ENCODE measurements at regions not wholly inside any gene's neighbourhood (a gene's known extent, or its start where the extent isn't known, plus 50 kb on each side); places are given as distances from the start of the nearest gene placed in this dataset.
"Not testable (repeated sequence)": the region's sequence is repeated elsewhere in the genome, so short reads cannot be mapped to it uniquely, and the experiment has no call there.

- Histone ChIP-seq H3K27ac (ENCODE audit: low read length) (no peak overlapping the region), H3K27me3 (ENCODE audit: control insufficient read depth, insufficient read depth, low read length) (no peaks in the 10 kb centered on the region), H3K4me1 (ENCODE audit: control insufficient read depth, insufficient read depth, low read length) (no peaks in the 10 kb centered on the region), H3K9me3 (ENCODE audit: control insufficient read depth, low read depth, low read length) (no peaks in the 10 kb centered on the region), H3K36me3 (ENCODE audit: control insufficient read depth, insufficient read depth, low read length) (no peaks in the 10 kb centered on the region), H3K4me3 (ENCODE audit: low read length) (no peak overlapping the region)
- DNase-seq, result no peak
- 100% methylated on average over 1 of the region's 5 CpGs for WGBS (ENCODE audit: insufficient coverage, low lambda C conversion rate)
These were observed 434.0 kb upstream of the SULF2 start for GRCh38 chr20:48219306-48219705.

GRCh38 chr20:48217190-48217589, 431.9 kb upstream of the SULF2 start:
- no peaks in the 10 kb centered on the region for H3K4me1 ChIP-seq (ENCODE audit: control insufficient read depth, insufficient read depth, low read length)
- no peaks in the 10 kb centered on the region for H3K27me3 ChIP-seq (ENCODE audit: control insufficient read depth, insufficient read depth, low read length)
- WGBS (ENCODE audit: insufficient coverage, low lambda C conversion rate), result no CpG with 5 or more reads among the region's 14 CpGs
- H3K36me3 ChIP-seq (ENCODE audit: control insufficient read depth, insufficient read depth, low read length), result no peaks in the 10 kb centered on the region
- H3K27ac ChIP-seq (ENCODE audit: low read length), result no peak overlapping the region
- DNase-seq, result no peak
- no peaks in the 10 kb centered on the region for H3K9me3 ChIP-seq (ENCODE audit: control insufficient read depth, low read depth, low read length)
- no peak overlapping the region for H3K4me3 ChIP-seq (ENCODE audit: low read length)

GRCh38 chr20:48215536-48215935, 430.3 kb upstream of the SULF2 start:
- DNase-seq, result no peak
- no peak overlapping the region for H3K4me3 ChIP-seq (ENCODE audit: low read length)
- no CpG with 5 or more reads among the region's 8 CpGs for WGBS (ENCODE audit: insufficient coverage, low lambda C conversion rate)
- H3K27me3 ChIP-seq (ENCODE audit: control insufficient read depth, insufficient read depth, low read length), result no peaks in the 10 kb centered on the region
- H3K36me3 ChIP-seq (ENCODE audit: control insufficient read depth, insufficient read depth, low read length), result no peaks in the 10 kb centered on the region
- H3K4me1 ChIP-seq (ENCODE audit: control insufficient read depth, insufficient read depth, low read length), result peaks cover 4% of the 10 kb centered on the region
- no peak overlapping the region for H3K27ac ChIP-seq (ENCODE audit: low read length)
- no peaks in the 10 kb centered on the region for H3K9me3 ChIP-seq (ENCODE audit: control insufficient read depth, low read depth, low read length)

GRCh38 chr20:48214601-48215000, 429.3 kb upstream of the SULF2 start:
- no peak overlapping the region for H3K4me3 ChIP-seq (ENCODE audit: low read length)
- no peak for DNase-seq
- no CpG with 5 or more reads among the region's 5 CpGs for WGBS (ENCODE audit: insufficient coverage, low lambda C conversion rate)
- no peaks in the 10 kb centered on the region for H3K27me3 ChIP-seq (ENCODE audit: control insufficient read depth, insufficient read depth, low read length)
- H3K36me3 ChIP-seq (ENCODE audit: control insufficient read depth, insufficient read depth, low read length), result no peaks in the 10 kb centered on the region
- H3K9me3 ChIP-seq (ENCODE audit: control insufficient read depth, low read depth, low read length), result no peaks in the 10 kb centered on the region
- H3K27ac ChIP-seq (ENCODE audit: low read length), result no peak overlapping the region
- peaks cover 4% of the 10 kb centered on the region for H3K4me1 ChIP-seq (ENCODE audit: control insufficient read depth, insufficient read depth, low read length)

GRCh38 chr20:48213635-48214034, 428.4 kb upstream of the SULF2 start:
- H3K36me3 ChIP-seq (ENCODE audit: control insufficient read depth, insufficient read depth, low read length); H3K9me3 ChIP-seq (ENCODE audit: control insufficient read depth, low read depth, low read length); H3K4me1 ChIP-seq (ENCODE audit: control insufficient read depth, insufficient read depth, low read length); DNase-seq; H3K27me3 ChIP-seq (ENCODE audit: control insufficient read depth, insufficient read depth, low read length); H3K27ac ChIP-seq (ENCODE audit: low read length); H3K4me3 ChIP-seq (ENCODE audit: low read length): not testable (repeated sequence)
- WGBS (ENCODE audit: insufficient coverage, low lambda C conversion rate), result no CpG with 5 or more reads among the region's 12 CpGs

- Histone ChIP-seq H3K4me3 (ENCODE audit: low read length) (no peak overlapping the region), H3K4me1 (ENCODE audit: control insufficient read depth, insufficient read depth, low read length) (peaks cover 4% of the 10 kb centered on the region), H3K9me3 (ENCODE audit: control insufficient read depth, low read depth, low read length) (no peaks in the 10 kb centered on the region), H3K27ac (ENCODE audit: low read length) (no peak overlapping the region), H3K36me3 (ENCODE audit: control insufficient read depth, insufficient read depth, low read length) (no peaks in the 10 kb centered on the region), H3K27me3 (ENCODE audit: control insufficient read depth, insufficient read depth, low read length) (no peaks in the 10 kb centered on the region)
- WGBS (ENCODE audit: insufficient coverage, low lambda C conversion rate), result no CpG with 5 or more reads among the region's 3 CpGs
- DNase-seq, result no peak
These were observed 427.7 kb upstream of the SULF2 start for GRCh38 chr20:48212806-48213509.

GRCh38 chr20:48211847-48212246, 426.6 kb upstream of the SULF2 start:
- Histone ChIP-seq H3K4me3 (ENCODE audit: low read length) (no peak overlapping the region), H3K9me3 (ENCODE audit: control insufficient read depth, low read depth, low read length) (no peaks in the 10 kb centered on the region), H3K36me3 (ENCODE audit: control insufficient read depth, insufficient read depth, low read length) (no peaks in the 10 kb centered on the region), H3K27me3 (ENCODE audit: control insufficient read depth, insufficient read depth, low read length) (no peaks in the 10 kb centered on the region), H3K27ac (ENCODE audit: low read length) (no peak overlapping the region), H3K4me1 (ENCODE audit: control insufficient read depth, insufficient read depth, low read length) (peaks cover 4% of the 10 kb centered on the region)
- no peak for DNase-seq
- WGBS (ENCODE audit: insufficient coverage, low lambda C conversion rate), result no CpG with 5 or more reads among the region's 5 CpGs

- no peak overlapping the region for H3K27ac ChIP-seq (ENCODE audit: low read length)
- no peak overlapping the region for H3K4me3 ChIP-seq (ENCODE audit: low read length)
- no peaks in the 10 kb centered on the region for H3K9me3 ChIP-seq (ENCODE audit: control insufficient read depth, low read depth, low read length)
- no peaks in the 10 kb centered on the region for H3K27me3 ChIP-seq (ENCODE audit: control insufficient read depth, insufficient read depth, low read length)
- H3K36me3 ChIP-seq (ENCODE audit: control insufficient read depth, insufficient read depth, low read length), result no peaks in the 10 kb centered on the region
- no peak for DNase-seq
- WGBS (ENCODE audit: insufficient coverage, low lambda C conversion rate), result no CpG with 5 or more reads among the region's 3 CpGs
- peaks cover 4% of the 10 kb centered on the region for H3K4me1 ChIP-seq (ENCODE audit: control insufficient read depth, insufficient read depth, low read length)
These were observed 426.0 kb upstream of the SULF2 start for GRCh38 chr20:48211238-48211637.

- Histone ChIP-seq H3K36me3 (ENCODE audit: control insufficient read depth, insufficient read depth, low read length) (no peaks in the 10 kb centered on the region), H3K9me3 (ENCODE audit: control insufficient read depth, low read depth, low read length) (no peaks in the 10 kb centered on the region), H3K27ac (ENCODE audit: low read length) (no peak overlapping the region), H3K4me1 (ENCODE audit: control insufficient read depth, insufficient read depth, low read length) (peaks cover 4% of the 10 kb centered on the region), H3K27me3 (ENCODE audit: control insufficient read depth, insufficient read depth, low read length) (no peaks in the 10 kb centered on the region), H3K4me3 (ENCODE audit: low read length) (no peak overlapping the region)
- no CpG with 5 or more reads among the region's 27 CpGs for WGBS (ENCODE audit: insufficient coverage, low lambda C conversion rate)
- no peak for DNase-seq
These were observed 425.1 kb upstream of the SULF2 start for GRCh38 chr20:48210111-48211027.

GRCh38 chr20:48209102-48209501, 423.8 kb upstream of the SULF2 start:
- no CpG with 5 or more reads among the region's 5 CpGs for WGBS (ENCODE audit: insufficient coverage, low lambda C conversion rate)
- DNase-seq, result no peak
- Histone ChIP-seq H3K9me3 (ENCODE audit: control insufficient read depth, low read depth, low read length) (no peaks in the 10 kb centered on the region), H3K27ac (ENCODE audit: low read length) (no peak overlapping the region), H3K4me3 (ENCODE audit: low read length) (no peak overlapping the region), H3K4me1 (ENCODE audit: control insufficient read depth, insufficient read depth, low read length) (peaks cover 4% of the 10 kb centered on the region), H3K36me3 (ENCODE audit: control insufficient read depth, insufficient read depth, low read length) (no peaks in the 10 kb centered on the region), H3K27me3 (ENCODE audit: control insufficient read depth, insufficient read depth, low read length) (no peaks in the 10 kb centered on the region)
